Mesenchymal stem cell (in vitro differentiated cells and primary cell): ENCODE measurements at regions not wholly inside any gene's neighbourhood (a gene's known extent, or its start where the extent isn't known, plus 50 kb on each side); places are given as distances from the start of the nearest gene placed in this dataset.
A peak's percentile ranks its signal among the peaks of the same experiment; 100 is the strongest.

Experiments
- DNase-seq: peaks from one replicate; pipeline ENCODE4 v3.0.0-alpha.2; 2013
- H2AFZ ChIP-seq: one replicate; pipeline ENCODE4 v1.6.1; 2013; ENCODE audit warnings: low read depth, mild to moderate bottlenecking, control low read depth, inconsistent platforms, low read length, moderate library complexity
- H2AK5ac ChIP-seq: 2 replicates; pipeline ENCODE4 v1.6.1; 2013; ENCODE audit warnings: low read length, moderate library complexity, mild to moderate bottlenecking, inconsistent platforms; ENCODE audit not compliant: severe bottlenecking
- H2BK120ac ChIP-seq: one replicate; pipeline ENCODE4 v1.6.1; 2013; ENCODE audit warnings: low read depth, mild to moderate bottlenecking, inconsistent platforms, low read length, moderate library complexity
- H2BK12ac ChIP-seq, 2 experiments: one replicate each; pipeline ENCODE4 v1.6.1; 2013; ENCODE audit warnings: inconsistent platforms in 2 of 2, low read length in 2 of 2, mild to moderate bottlenecking in 2 of 2, moderate library complexity in 2 of 2, control low read depth in 1 of 2
- H2BK15ac ChIP-seq: one replicate; pipeline ENCODE4 v1.6.1; 2013; ENCODE audit warnings: mild to moderate bottlenecking, low read depth, inconsistent platforms; ENCODE audit not compliant: poor library complexity, severe bottlenecking
- H2BK5ac ChIP-seq: 2 replicates; pipeline ENCODE4 v1.6.1; 2013; ENCODE audit warnings: low read depth, mild to moderate bottlenecking, low read length, control low read depth, inconsistent platforms; ENCODE audit not compliant: poor library complexity, severe bottlenecking
- H3K14ac ChIP-seq, 2 experiments: one replicate each; pipeline ENCODE4 v1.6.1; 2013; ENCODE audit warnings: inconsistent platforms in 2 of 2, low read length in 2 of 2, control low read depth in 1 of 2, mild to moderate bottlenecking in 1 of 2, moderate library complexity in 1 of 2
- H3K18ac ChIP-seq, 2 experiments: one replicate each; pipeline ENCODE4 v1.6.1; 2013; ENCODE audit warnings: inconsistent platforms in 2 of 2, low read length in 2 of 2, control low read depth in 1 of 2, low read depth in 1 of 2, mild to moderate bottlenecking in 1 of 2
- H3K23ac ChIP-seq, 2 experiments: one replicate each; pipeline ENCODE4 v1.6.1; 2013; ENCODE audit warnings: inconsistent platforms in 2 of 2, low read length in 2 of 2, mild to moderate bottlenecking in 2 of 2, moderate library complexity in 2 of 2, control low read depth in 1 of 2
- H3K27ac ChIP-seq: 2 replicates; pipeline ENCODE4 v1.5.1; 2013; ENCODE audit warnings: mild to moderate bottlenecking, moderate library complexity, low read length, control low read depth, inconsistent platforms; ENCODE audit not compliant: poor library complexity, severe bottlenecking
- H3K27me3 ChIP-seq, 2 experiments: 2 replicates each; pipeline versions ENCODE4 v1.6.1 to v1.7.0; 2013; ENCODE audit warnings: low read length in 2 of 2, mild to moderate bottlenecking in 2 of 2, moderate library complexity in 2 of 2, control low read depth in 1 of 2, inconsistent platforms in 1 of 2; ENCODE audit not compliant: control insufficient read depth in 1 of 2, insufficient read depth in 1 of 2
- H3K36me3 ChIP-seq, 2 experiments: 2 replicates each; pipeline versions ENCODE4 v1.6.1 to v1.7.0; 2013; ENCODE audit warnings: low read length in 2 of 2, control low read depth in 1 of 2, inconsistent platforms in 1 of 2, low read depth in 1 of 2, mild to moderate bottlenecking in 1 of 2; ENCODE audit not compliant: insufficient read depth in 2 of 2, control insufficient read depth in 1 of 2
- H3K4ac ChIP-seq, 2 experiments: one replicate each; pipeline ENCODE4 v1.6.1; 2013; ENCODE audit warnings: inconsistent platforms in 2 of 2, low read length in 2 of 2, mild to moderate bottlenecking in 2 of 2, moderate library complexity in 2 of 2, control low read depth in 1 of 2, low read depth in 1 of 2
- H3K4me1 ChIP-seq: 2 replicates; pipeline ENCODE4 v1.6.1; 2013; ENCODE audit warnings: low read depth, low read length, control low read depth; ENCODE audit not compliant: control insufficient read depth, insufficient read depth
- H3K4me2 ChIP-seq: 2 replicates; pipeline ENCODE4 v1.6.1; 2013; ENCODE audit warnings: low read length, mild to moderate bottlenecking, inconsistent platforms; ENCODE audit not compliant: poor library complexity, severe bottlenecking
- H3K4me3 ChIP-seq, 2 experiments: 2 replicates each; pipeline versions ENCODE4 v1.5.1 to v1.7.0; 2013; ENCODE audit warnings: low read length in 2 of 2, mild to moderate bottlenecking in 2 of 2, control low read depth in 1 of 2, low read depth in 1 of 2; ENCODE audit not compliant: insufficient read depth in 1 of 2
- H3K79me1 ChIP-seq: replicated peaks from 2 replicates; pipeline ENCODE4 v1.6.1; 2013; ENCODE audit warnings: mild to moderate bottlenecking, control low read depth, low read length, inconsistent platforms; ENCODE audit not compliant: poor library complexity, severe bottlenecking
- H3K9ac ChIP-seq: 2 replicates; pipeline ENCODE4 v1.7.0; 2013; ENCODE audit warnings: mild to moderate bottlenecking, low read length, moderate library complexity
- H3K9me3 ChIP-seq: 2 replicates; pipeline ENCODE4 v1.7.0; 2013; ENCODE audit warnings: mild to moderate bottlenecking, low read length; ENCODE audit not compliant: control insufficient read depth
- H4K8ac ChIP-seq: one replicate; pipeline ENCODE4 v1.6.1; 2013; ENCODE audit warnings: inconsistent platforms, mild to moderate bottlenecking, low read length, moderate library complexity
- H4K91ac ChIP-seq: one replicate; pipeline ENCODE4 v1.6.1; 2013; ENCODE audit warnings: mild to moderate bottlenecking, low read length, inconsistent platforms
- WGBS: methylation state at CpG from one replicate; pipeline ENCODE4 v1.1.7; 2013; ENCODE audit warnings: mixed read lengths; 5-methylcytosine and 5-hydroxymethylcytosine counted together

DNA sequence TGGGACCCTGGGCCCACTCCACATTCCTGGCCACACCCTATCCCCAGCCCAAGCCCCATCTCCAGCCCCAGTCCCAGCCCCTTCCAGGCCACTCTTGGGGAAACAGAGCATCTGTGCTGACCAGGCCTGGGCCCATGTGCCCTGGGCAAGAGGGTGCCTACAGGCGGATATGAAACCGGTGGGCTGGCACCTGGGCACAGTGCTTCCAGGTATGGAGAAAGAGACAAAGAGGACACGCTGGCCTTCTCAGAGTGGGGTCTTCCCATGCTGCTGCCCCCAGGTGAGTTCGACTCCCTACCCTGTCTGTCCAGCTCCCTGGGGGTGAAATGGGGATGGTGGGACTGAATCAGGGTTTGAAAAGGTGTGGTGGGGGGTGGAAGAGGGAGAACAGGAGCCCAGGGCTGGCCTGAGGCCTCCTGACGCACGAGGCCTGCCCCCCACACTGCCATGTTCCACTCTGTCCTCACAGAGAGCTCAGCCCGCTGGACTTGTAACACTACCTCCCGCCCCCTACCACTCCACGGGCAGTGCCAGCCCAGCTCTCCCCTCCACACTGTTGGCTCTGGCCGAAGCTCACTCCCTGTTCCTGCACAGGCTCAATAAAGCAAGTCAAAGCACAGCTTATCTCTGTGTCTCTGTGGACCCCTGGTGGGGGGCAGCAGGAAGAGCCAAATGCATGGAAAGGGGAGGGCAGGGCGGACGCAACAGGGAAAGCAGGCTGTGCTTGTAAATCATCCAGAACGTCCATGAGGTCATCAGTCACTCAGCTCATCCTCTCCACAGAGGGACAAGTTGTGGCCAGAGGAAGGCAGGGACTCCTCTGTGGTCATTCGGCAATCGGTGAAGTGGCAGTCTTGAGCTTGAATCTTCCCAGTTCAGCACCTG, 71.1 kb upstream of the TMEM97 start:
- Histone ChIP-seq H2AFZ (no peak overlapping the region), H3K27me3 (peaks cover 43 to 65% of the 10 kb centered on the region in 2 experiments), H3K4ac (no peak overlapping the region), H4K91ac (no peak overlapping the region), H3K9ac (no peak overlapping the region), H3K27ac (no peak overlapping the region), H3K18ac (no peak overlapping the region), H2BK5ac (no peak overlapping the region), H3K4me2 (no peak overlapping the region), H3K14ac (no peak overlapping the region), H2BK15ac (no peak overlapping the region), H3K23ac (no peak overlapping the region), H3K4me3 (no peak overlapping the region), H3K9me3 (no peaks in the 10 kb centered on the region), H2AK5ac (no peak overlapping the region), H2BK120ac (no peak overlapping the region), H3K79me1 (no peaks in the 10 kb centered on the region), H4K8ac (no peak overlapping the region), H3K4me1 (peaks cover 9% of the 10 kb centered on the region), H3K36me3 (no peaks in the 10 kb centered on the region), H2BK12ac (no peak overlapping the region)
- peak; percentile 10 for DNase-seq
- 68% methylated on average over 14 of the region's 15 CpGs for WGBS

DNA sequence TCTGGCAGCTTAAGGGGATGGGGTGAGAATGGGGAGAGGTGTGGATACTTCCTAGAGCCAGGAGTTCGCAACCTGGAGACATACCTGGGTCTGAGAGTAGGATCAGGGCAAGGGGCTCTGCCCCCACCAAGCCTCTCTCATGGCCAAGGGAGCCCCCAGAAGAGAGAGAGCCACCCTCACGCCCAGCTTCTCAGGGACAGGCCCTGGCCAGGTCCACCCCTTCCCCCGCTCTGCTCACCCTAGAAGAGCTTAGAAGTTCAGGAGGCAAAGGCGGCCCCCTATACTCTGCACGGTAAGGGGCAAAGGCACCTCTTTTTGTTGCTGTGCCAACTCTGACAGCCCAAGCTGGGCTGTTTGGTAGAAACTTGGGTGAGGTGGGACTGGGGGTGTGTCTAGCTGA, 69.3 kb upstream of the TMEM97 start:
- Histone ChIP-seq H3K79me1 (no peaks in the 10 kb centered on the region), H3K14ac (no peak overlapping the region), H2BK15ac (no peak overlapping the region), H4K91ac (no peak overlapping the region), H3K36me3 (no peaks in the 10 kb centered on the region), H2AK5ac (no peak overlapping the region), H3K4me1 (peaks cover 9% of the 10 kb centered on the region), H3K4me2 (no peak overlapping the region), H2AFZ (no peak overlapping the region), H4K8ac (no peak overlapping the region), H3K27me3 (peaks cover 44 to 72% of the 10 kb centered on the region in 2 experiments), H3K4ac (no peak overlapping the region), H3K9me3 (no peaks in the 10 kb centered on the region), H3K27ac (no peak overlapping the region), H2BK120ac (no peak overlapping the region), H3K9ac (no peak overlapping the region), H3K23ac (no peak overlapping the region), H2BK12ac (no peak overlapping the region), H2BK5ac (no peak overlapping the region), H3K18ac (no peak overlapping the region), H3K4me3 (no peak overlapping the region)
- DNase-seq: no peak
- WGBS: 98% methylated on average over 5 of the region's 5 CpGs

DNA sequence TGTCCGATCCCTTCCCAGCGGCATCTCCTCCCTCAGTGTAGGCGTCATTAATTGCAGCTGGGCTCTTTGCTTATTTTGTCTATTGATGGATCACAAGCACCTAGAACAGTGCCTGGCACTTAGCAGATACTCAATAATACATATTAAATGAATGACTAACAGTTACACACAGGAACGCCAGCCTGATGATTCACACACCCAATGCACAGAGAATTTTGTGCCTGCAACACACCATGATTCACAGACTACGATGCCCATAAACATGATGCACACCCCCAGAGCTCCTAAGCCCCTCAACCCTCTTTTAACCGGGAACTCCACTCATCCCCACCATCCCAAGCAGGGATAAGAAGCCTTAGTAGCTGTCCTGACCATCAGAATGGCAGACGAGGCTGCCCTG, 66.6 kb upstream of the TMEM97 start:
- Histone ChIP-seq H2BK5ac (no peak overlapping the region), H4K8ac (no peak overlapping the region), H3K9me3 (no peaks in the 10 kb centered on the region), H3K79me1 (no peaks in the 10 kb centered on the region), H3K36me3 (no peaks in the 10 kb centered on the region), H3K27me3 (peaks cover 39 to 70% of the 10 kb centered on the region in 2 experiments), H4K91ac (peak overlapping the region; percentile 45), H3K4me3 (no peak overlapping the region), H2BK12ac (no peak overlapping the region), H3K18ac (no peak overlapping the region), H3K4ac (no peak overlapping the region), H2BK120ac (no peak overlapping the region), H3K4me1 (peaks cover 11% of the 10 kb centered on the region), H3K14ac (no peak overlapping the region), H3K9ac (no peak overlapping the region), H3K4me2 (no peak overlapping the region), H2BK15ac (no peak overlapping the region), H3K27ac (no peak overlapping the region), H3K23ac (no peak overlapping the region), H2AK5ac (no peak overlapping the region), H2AFZ (no peak overlapping the region)
- WGBS: 58% methylated on average over 7 of the region's 7 CpGs
- peak; percentile 21 for DNase-seq

DNA sequence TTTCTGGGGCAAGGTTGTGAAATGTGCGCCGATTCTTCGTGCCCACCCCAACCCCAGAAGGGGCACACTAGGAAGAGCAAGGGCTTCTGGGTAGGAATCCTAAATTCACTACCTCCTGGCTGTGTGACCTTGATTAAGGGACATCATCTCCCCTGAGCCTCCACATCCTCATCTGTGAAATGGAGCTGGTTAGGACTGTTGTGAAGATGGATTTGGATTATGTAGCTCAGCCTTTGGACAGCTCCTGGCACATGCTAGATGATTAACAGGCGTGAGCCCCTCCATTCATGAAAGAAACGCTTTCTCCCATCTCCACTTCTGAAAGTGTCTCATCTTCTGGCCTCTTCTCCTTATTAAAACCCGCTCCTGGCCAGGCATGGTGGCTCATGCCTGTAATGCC, 65.3 kb upstream of the TMEM97 start:
- Histone ChIP-seq H3K4ac (no peak overlapping the region), H2BK12ac (no peak overlapping the region), H3K14ac (no peak overlapping the region), H3K4me3 (no peak overlapping the region), H2BK120ac (no peak overlapping the region), H3K27ac (no peak overlapping the region), H3K18ac (no peak overlapping the region), H3K27me3 (peaks cover 40 to 60% of the 10 kb centered on the region in 2 experiments), H2AK5ac (no peak overlapping the region), H3K9ac (no peak overlapping the region), H3K23ac (no peak overlapping the region), H4K91ac (no peak overlapping the region), H3K4me2 (no peak overlapping the region), H3K4me1 (peaks cover 18% of the 10 kb centered on the region), H3K36me3 (no peaks in the 10 kb centered on the region), H3K79me1 (no peaks in the 10 kb centered on the region), H2BK15ac (no peak overlapping the region), H2AFZ (no peak overlapping the region), H2BK5ac (no peak overlapping the region), H4K8ac (no peak overlapping the region), H3K9me3 (no peaks in the 10 kb centered on the region)
- no peak for DNase-seq
- WGBS: 100% methylated on average over 3 of the region's 6 CpGs
